Activated naive CD4-positive, alpha-beta T cell treated with anti-CD3 and anti-CD28 coated beads, Interleukin-2, amount 10 ng/mL, durations not matched to agents 7 days and 5 days (primary cell): ENCODE measurements at regions not wholly inside any gene's neighbourhood (a gene's known extent, or its start where the extent isn't known, plus 50 kb on each side); places are given as distances from the start of the nearest gene placed in this dataset.

Experiments used
- CTCF ChIA-PET: fragments of 350-600 bp; sonication (Branson Sonifier 250); formaldehyde crosslinking; loops from one replicate; lab custom pipeline; 2021; ENCODE audit warnings: antibody characterized with exemption; lab: Charles Lee
- DNase-seq: peaks from one replicate; pipeline ENCODE4 v3.0.0-alpha.2; 2020
- H3K27ac Mint-ChIP-seq: one replicate; pipeline ENCODE4 v1.8.0; 2021; ENCODE audit warnings: mild to moderate bottlenecking, moderate library complexity, mixed read lengths
- H3K27me3 Mint-ChIP-seq: one replicate; pipeline ENCODE4 v1.8.0; 2021; ENCODE audit warnings: mild to moderate bottlenecking, mixed read lengths
- H3K36me3 Mint-ChIP-seq: one replicate; pipeline ENCODE4 v1.8.0; 2021; ENCODE audit warnings: mixed read lengths
- H3K4me1 Mint-ChIP-seq: one replicate; pipeline ENCODE4 v1.8.0; 2021; ENCODE audit warnings: mixed read lengths
- H3K4me3 Mint-ChIP-seq: one replicate; pipeline ENCODE4 v1.8.0; 2021; ENCODE audit warnings: mild to moderate bottlenecking, moderate library complexity, mixed read lengths
- H3K9me3 Mint-ChIP-seq: one replicate; pipeline ENCODE4 v1.8.0; 2021; ENCODE audit warnings: mixed read lengths

DNA sequence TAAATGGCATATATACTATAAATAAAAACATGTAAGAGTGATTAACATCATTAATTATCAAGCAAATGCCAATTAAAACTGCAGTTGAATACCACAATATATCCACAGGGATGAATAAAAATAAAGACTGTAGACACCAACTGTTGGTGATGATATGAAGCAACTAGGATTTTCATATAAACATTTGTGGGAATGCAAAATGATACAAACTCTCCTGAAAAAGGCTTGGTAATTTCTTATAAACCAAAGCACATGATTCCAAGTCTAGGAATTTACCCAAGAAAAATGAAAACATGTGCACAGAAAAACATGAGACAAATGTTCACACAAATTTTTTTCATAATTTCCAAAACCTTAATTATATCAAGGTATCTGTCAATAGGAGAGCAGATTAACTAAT lies 448.1 kb downstream of the ETV1 start:
- Mint-ChIP-seq H3K4me3 (no peak overlapping the region), H3K36me3 (no peaks in the 10 kb centered on the region), H3K27me3 (no peaks in the 10 kb centered on the region), H3K9me3 (no peaks in the 10 kb centered on the region), H3K27ac (no peak overlapping the region), H3K4me1 (no peaks in the 10 kb centered on the region)
- CTCF ChIA-PET = no interaction called here
- DNase-seq = no peak

DNA sequence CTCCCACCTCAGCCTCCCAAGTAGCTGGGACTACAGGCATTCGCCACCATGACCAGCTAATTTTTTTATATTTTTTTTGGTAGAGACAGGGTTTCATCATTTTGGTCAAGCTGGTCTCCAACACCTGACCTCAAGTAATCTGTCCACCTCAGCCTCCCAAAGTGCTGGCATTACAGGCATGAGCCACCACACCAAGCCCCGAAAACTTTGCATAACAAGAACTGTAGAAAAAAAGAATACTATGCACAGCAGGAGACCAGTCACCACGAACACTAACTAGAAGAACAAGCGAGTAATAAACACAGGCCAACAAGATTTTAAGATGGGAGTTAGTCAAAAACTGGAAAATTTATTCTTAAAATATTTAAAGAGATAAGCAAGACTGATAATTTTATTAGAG lies 447.0 kb downstream of the ETV1 start:
- Mint-ChIP-seq H3K9me3 (no peaks in the 10 kb centered on the region), H3K4me3 (no peak overlapping the region), H3K4me1 (no peaks in the 10 kb centered on the region), H3K27me3 (no peaks in the 10 kb centered on the region), H3K27ac (no peak overlapping the region), H3K36me3 (no peaks in the 10 kb centered on the region)
- DNase-seq = no peak
- CTCF ChIA-PET = no interaction called here

DNA sequence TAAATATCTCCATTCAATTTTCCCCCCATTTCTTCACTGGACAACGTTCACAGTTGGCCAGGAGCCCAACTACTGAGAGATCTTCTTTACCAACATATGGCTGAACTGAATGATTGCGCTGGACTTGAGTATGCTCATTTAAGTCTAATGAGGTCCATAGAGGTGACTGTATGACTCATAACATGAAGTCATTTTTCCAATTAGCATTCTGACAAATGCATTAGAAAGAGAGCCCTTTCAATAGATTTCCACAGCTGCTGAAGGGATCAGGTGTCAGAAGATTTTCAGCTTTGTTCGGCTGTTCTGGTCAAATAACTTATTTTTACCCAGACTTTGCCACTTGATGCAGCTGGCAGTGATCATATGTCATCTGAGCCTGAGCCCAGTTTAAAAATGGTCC lies 438.0 kb downstream of the ETV1 start:
- Mint-ChIP-seq H3K9me3 (peaks cover 2% of the 10 kb centered on the region), H3K4me3 (no peak overlapping the region), H3K4me1 (no peaks in the 10 kb centered on the region), H3K27ac (no peak overlapping the region), H3K36me3 (no peaks in the 10 kb centered on the region), H3K27me3 (no peaks in the 10 kb centered on the region)
- CTCF ChIA-PET = no interaction called here
- no peak for DNase-seq

DNA sequence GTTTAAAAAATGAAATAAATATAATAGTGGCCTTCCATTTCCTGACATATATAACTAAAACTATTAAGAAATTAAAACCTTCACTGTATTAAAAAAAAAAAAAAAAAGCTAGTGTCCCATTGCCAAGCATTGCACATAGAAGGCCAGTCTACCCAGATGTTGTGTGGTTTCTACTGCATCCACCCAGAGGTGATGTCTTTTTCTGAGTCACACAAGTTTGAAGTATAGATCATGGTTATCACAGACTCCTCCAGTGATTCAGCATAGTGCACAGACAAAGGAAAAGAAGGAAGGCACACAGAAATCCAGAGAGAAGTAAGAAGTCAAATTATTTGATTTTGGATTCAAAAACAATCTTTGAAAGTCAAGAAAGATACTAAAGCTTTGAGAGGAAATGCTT lies 429.0 kb downstream of the ETV1 start:
- CTCF ChIA-PET = interaction anchor here (0.7 kb wide), 1 partner anchor 228 kb away, joined by 3 read pairs; no protein-coding TSS in a partner anchor
- Mint-ChIP-seq H3K27ac (no peak overlapping the region), H3K4me3 (no peak overlapping the region), H3K9me3 (peaks cover 2% of the 10 kb centered on the region), H3K4me1 (no peaks in the 10 kb centered on the region), H3K36me3 (no peaks in the 10 kb centered on the region), H3K27me3 (no peaks in the 10 kb centered on the region)
- DNase-seq = no peak

DNA sequence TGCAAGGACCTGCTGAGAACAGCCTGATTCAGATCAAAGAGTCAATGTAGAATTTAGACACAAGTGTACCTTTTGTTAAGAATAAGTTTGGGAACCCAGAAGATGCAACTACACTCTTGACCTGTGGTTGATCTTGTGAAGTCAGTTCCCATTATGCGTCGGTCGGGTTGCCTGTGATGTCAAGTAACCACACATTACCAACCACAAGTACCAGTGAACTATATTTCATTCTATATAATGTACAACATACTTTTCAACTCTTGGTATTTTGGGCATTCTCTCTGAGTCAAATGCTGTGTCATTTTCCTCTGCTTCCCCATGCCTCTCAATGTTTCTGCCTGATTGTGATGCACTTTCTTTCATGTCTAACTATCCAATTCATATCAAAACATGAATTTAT lies 426.2 kb downstream of the ETV1 start:
- CTCF ChIA-PET = no interaction called here
- no peak overlapping the region for H3K27ac Mint-ChIP-seq
- H3K27me3 Mint-ChIP-seq = no peaks in the 10 kb centered on the region
- H3K4me1 Mint-ChIP-seq = no peaks in the 10 kb centered on the region
- H3K4me3 Mint-ChIP-seq = no peak overlapping the region
- no peaks in the 10 kb centered on the region for H3K36me3 Mint-ChIP-seq
- no peak for DNase-seq
- H3K9me3 Mint-ChIP-seq = peaks cover 2% of the 10 kb centered on the region

DNA sequence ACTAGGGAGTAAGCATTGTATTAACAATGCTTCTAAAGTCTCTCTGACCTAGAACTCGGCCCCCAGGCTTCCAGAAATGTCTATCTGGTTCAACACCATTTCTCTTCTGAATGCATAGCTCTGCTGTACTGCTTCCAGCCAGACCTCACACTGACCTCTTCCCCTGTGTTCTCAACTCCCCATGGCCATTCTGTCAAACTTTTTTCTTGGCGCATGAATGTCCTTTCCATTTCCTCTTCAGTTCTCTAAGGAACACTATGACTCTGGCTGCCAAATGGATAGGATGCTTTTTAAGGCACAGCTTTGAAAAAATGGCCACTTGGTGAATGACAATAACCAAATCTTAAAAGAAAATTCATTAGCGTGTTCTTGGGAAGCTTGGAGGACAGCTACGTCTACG lies 425.8 kb downstream of the ETV1 start:
- H3K27ac Mint-ChIP-seq = no peak overlapping the region
- H3K27me3 Mint-ChIP-seq = no peaks in the 10 kb centered on the region
- no peak for DNase-seq
- CTCF ChIA-PET = interaction anchor here (0.6 kb wide), 1 partner anchor 24 kb away, joined by 3 read pairs; no protein-coding TSS in a partner anchor
- peaks cover 2% of the 10 kb centered on the region for H3K9me3 Mint-ChIP-seq
- H3K36me3 Mint-ChIP-seq = no peaks in the 10 kb centered on the region
- no peak overlapping the region for H3K4me3 Mint-ChIP-seq
- H3K4me1 Mint-ChIP-seq = no peaks in the 10 kb centered on the region

DNA sequence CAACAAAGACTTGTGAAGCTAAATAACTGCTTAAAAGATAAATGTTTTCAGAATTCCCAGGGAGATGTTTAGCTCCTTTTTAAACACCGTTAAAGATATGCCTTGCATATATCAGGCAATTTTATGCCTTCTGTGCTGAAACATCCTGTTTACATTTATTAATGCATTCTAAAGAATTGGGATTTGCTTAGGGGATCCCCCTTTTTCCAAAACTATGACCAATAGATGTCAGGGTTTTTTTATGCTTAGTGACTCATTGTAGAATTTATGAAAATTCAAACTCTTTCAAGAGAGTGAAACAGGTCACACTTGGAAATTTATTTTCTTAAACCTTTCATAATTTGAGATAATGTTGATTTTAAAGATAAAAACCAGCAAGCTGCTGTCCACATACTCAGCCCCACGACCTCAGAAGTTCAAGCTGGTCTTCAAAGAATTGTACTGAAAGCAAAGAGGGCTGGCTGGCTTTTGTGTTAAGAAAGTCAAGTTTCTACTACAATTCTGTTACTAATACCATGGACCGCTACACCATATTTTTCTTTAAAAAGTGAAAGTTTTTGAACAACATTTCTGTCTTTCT lies 411.8 kb downstream of the ETV1 start:
- H3K4me3 Mint-ChIP-seq = no peak overlapping the region
- no peaks in the 10 kb centered on the region for H3K4me1 Mint-ChIP-seq
- no peaks in the 10 kb centered on the region for H3K36me3 Mint-ChIP-seq
- no peaks in the 10 kb centered on the region for H3K27me3 Mint-ChIP-seq
- no peak overlapping the region for H3K27ac Mint-ChIP-seq
- CTCF ChIA-PET = no interaction called here
- H3K9me3 Mint-ChIP-seq = peaks cover 5% of the 10 kb centered on the region
- DNase-seq = no peak

DNA sequence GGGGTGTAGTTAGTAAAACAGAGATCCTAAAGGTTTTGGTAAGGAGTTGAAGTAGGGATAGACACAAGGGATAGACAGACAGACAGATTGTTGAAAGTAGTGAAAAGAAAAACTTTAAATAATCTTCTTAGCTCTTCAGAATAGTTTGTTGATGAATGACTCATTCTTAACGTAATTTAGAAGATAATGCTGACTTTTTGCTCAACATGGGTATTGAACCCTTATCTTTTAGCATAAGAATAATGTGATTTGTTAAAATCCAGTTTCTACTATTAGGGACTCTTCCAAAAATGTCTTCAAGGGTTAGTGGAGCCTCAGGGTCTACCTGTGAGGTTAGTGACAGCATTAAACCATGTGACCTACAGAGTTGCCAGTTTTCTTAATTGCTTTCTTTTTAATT lies 411.2 kb downstream of the ETV1 start:
- DNase-seq = no peak
- no peak overlapping the region for H3K27ac Mint-ChIP-seq
- H3K36me3 Mint-ChIP-seq = no peaks in the 10 kb centered on the region
- no peaks in the 10 kb centered on the region for H3K27me3 Mint-ChIP-seq
- no peak overlapping the region for H3K4me3 Mint-ChIP-seq
- H3K9me3 Mint-ChIP-seq = no peaks in the 10 kb centered on the region
- no peaks in the 10 kb centered on the region for H3K4me1 Mint-ChIP-seq
- CTCF ChIA-PET = no interaction called here

DNA sequence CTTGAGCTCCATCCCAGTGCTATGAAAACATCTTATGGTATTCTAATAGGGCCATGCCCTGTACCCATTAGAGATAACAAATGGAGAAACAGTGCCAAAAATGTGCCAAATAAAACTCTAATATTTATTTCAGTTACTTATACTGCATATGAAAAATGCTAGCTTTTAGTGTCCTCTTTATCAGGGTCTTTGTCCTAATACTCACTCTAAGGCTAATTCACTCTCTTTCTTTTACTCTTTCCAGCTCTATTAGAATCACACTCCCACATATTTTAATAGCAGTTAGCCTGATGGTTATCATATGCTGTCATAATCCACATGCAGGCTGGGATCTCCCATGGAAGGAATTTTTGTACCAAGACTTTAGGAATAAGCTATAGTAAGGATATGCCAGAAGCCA lies 408.4 kb downstream of the ETV1 start:
- no peaks in the 10 kb centered on the region for H3K36me3 Mint-ChIP-seq
- no peak for DNase-seq
- no peak overlapping the region for H3K4me3 Mint-ChIP-seq
- no peaks in the 10 kb centered on the region for H3K4me1 Mint-ChIP-seq
- H3K27ac Mint-ChIP-seq = no peak overlapping the region
- no peaks in the 10 kb centered on the region for H3K27me3 Mint-ChIP-seq
- CTCF ChIA-PET = no interaction called here
- peaks cover 2% of the 10 kb centered on the region for H3K9me3 Mint-ChIP-seq

DNA sequence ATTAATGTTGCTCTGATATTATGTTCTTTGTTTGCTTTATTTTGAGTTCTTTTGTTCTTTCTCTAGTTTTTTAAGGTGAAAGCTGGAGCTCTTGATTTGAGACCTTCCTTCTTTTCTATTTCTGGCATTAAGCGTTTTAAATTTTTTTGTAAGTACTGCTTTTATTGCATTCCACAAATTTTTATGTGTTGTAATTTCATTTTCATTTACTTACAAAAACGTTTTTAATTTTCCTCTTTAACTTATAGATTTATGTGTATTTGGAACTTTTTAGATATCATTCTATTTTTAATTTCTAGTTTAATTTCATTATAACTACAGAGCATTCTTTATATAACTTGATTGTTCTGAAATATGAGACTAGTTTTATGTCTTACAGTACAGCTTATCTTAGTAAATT lies 395.6 kb downstream of the ETV1 start:
- H3K4me1 Mint-ChIP-seq = no peaks in the 10 kb centered on the region

DNA sequence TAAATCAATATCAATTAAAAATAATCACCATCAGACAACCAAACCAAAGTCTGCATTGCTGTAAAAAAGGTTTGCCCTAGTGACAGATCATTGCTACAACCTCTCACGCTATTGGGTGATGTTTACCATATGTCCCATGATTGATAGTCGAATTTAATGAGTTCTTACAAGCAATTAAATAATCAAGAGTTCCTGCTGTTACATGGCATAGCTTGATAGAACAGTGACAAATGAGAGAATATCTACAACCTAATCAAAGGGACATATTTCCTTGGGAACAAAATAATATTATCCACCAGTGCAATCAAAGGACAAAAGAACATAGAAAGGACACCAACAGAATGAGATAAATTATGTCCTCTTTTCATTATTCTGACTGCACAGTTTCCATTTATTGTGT lies 387.4 kb downstream of the ETV1 start:
- CTCF ChIA-PET = no interaction called here
- Mint-ChIP-seq H3K27me3 (no peaks in the 10 kb centered on the region), H3K9me3 (peaks cover 10% of the 10 kb centered on the region), H3K36me3 (no peaks in the 10 kb centered on the region), H3K27ac (no peak overlapping the region), H3K4me3 (no peak overlapping the region), H3K4me1 (no peaks in the 10 kb centered on the region)
- DNase-seq = no peak

More for the DNA sequence above, 395.6 kb downstream of the ETV1 start:
- no peak for DNase-seq
- Mint-ChIP-seq H3K27ac (no peak overlapping the region), H3K4me3 (no peak overlapping the region), H3K27me3 (no peaks in the 10 kb centered on the region), H3K36me3 (no peaks in the 10 kb centered on the region), H3K9me3 (peaks cover 20% of the 10 kb centered on the region)
- CTCF ChIA-PET = no interaction called here

DNA sequence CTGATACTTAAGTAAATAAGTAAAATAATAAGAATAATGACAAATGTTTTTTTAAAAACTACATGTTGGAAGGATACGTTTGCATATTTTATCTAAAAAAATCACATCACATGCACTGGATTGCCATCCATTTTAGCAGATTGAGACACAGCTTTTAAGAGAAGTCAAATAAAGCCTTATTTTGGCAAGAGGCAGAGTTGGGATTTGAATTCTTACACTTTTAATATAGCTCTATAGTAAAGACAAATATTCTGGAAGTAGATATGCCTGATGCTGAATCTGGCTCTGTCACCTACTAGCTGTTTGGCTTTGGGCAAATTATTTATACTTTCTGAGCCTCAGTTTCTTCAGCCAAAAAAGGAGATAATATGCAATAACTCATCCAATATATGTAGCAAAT lies 386.4 kb downstream of the ETV1 start:
- Mint-ChIP-seq H3K36me3 (no peaks in the 10 kb centered on the region), H3K27me3 (no peaks in the 10 kb centered on the region), H3K9me3 (peaks cover 10% of the 10 kb centered on the region), H3K4me3 (no peak overlapping the region), H3K27ac (no peak overlapping the region), H3K4me1 (no peaks in the 10 kb centered on the region)
- DNase-seq = no peak
- CTCF ChIA-PET = no interaction called here

DNA sequence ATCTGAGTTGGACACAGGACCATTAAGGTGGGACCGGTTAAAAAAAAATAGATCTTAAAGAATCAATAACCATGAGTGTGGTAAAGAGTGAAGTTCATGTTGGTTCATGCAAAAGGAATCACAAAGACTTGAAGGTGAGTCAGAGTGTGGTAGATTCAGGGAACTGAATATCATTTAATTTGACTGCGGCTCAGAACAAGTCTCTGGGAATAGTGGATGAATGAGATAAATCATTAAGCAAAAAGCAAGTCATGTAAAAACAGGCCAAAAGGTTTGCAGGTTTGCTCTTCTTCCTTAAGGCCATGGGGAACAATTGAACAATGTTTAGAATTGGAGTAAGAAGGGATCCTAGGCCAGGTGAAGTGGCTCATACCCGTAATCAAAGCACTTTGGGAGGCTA lies 385.8 kb downstream of the ETV1 start:
- Mint-ChIP-seq H3K27me3 (no peaks in the 10 kb centered on the region), H3K9me3 (peaks cover 10% of the 10 kb centered on the region), H3K36me3 (no peaks in the 10 kb centered on the region), H3K4me1 (no peaks in the 10 kb centered on the region), H3K4me3 (no peak overlapping the region), H3K27ac (no peak overlapping the region)
- CTCF ChIA-PET = no interaction called here
- no peak for DNase-seq

DNA sequence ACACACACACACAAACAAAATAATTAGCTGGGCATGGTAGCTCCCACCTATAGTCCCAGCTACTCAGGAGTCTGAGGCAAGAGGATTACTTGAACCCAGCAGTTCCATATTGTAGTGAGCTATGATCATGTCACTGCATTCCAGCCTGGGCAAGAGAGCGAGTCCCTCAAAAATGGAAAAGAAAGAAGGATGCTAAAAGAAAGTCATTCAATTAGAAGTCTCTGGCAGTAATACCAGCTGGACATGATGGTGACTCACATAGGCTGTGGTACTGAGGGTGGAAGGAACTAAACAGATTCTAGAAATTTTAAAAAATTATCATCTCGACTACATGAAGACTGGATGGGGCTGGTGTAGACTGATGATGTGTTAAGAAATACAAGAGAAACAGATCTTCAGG lies 385.3 kb downstream of the ETV1 start:
- Mint-ChIP-seq H3K4me3 (no peak overlapping the region), H3K36me3 (no peaks in the 10 kb centered on the region), H3K27me3 (no peaks in the 10 kb centered on the region), H3K4me1 (no peaks in the 10 kb centered on the region), H3K27ac (no peak overlapping the region), H3K9me3 (peaks cover 10% of the 10 kb centered on the region)
- CTCF ChIA-PET = no interaction called here
- no peak for DNase-seq

DNA sequence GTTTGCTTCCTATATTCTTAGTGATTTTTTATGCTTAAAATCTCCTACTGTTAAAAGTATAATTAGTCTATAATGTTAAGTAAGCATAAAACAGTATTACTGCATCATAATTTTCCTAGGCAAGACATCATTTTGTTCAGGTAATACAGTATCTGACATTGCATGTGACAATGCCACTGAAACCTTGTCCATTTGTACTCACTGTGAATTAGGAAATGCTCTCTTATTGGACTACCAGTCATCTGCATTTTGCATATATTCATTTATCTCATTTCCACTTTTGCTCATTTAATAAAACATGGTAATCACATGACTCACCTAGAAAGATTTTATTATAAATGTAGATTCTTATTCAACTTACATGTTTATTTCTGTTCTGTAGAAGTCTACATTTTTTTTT lies 379.1 kb downstream of the ETV1 start:
- H3K36me3 Mint-ChIP-seq = no peaks in the 10 kb centered on the region
- H3K4me1 Mint-ChIP-seq = no peaks in the 10 kb centered on the region
- no peak overlapping the region for H3K27ac Mint-ChIP-seq
- CTCF ChIA-PET = no interaction called here
- H3K27me3 Mint-ChIP-seq = no peaks in the 10 kb centered on the region
- no peak overlapping the region for H3K4me3 Mint-ChIP-seq
- no peak for DNase-seq
- peaks cover 9% of the 10 kb centered on the region for H3K9me3 Mint-ChIP-seq

DNA sequence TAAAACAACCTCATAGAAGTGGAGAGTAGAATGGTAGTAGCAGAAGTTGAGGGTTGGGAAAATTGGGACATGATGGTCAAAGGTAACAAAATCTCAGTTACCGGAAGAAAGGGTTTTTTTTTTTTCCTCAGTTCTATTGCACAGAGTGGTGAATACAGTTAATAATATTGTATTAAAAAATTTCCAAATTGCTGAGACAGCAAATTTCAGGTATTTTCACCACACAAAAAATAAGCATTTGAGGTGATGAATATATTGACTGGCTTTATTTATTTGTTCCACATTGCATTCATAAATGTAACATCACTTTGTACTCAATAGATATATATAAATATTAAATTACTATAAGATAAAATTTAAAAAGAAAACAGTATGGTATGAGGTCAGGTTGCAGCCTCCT lies 373.8 kb downstream of the ETV1 start:
- Mint-ChIP-seq H3K27me3 (no peaks in the 10 kb centered on the region), H3K4me1 (no peaks in the 10 kb centered on the region), H3K9me3 (peaks cover 4% of the 10 kb centered on the region), H3K27ac (no peak overlapping the region), H3K4me3 (no peak overlapping the region), H3K36me3 (no peaks in the 10 kb centered on the region)
- no peak for DNase-seq
- CTCF ChIA-PET = no interaction called here
